A549 (cell line): ENCODE measurements at regions not wholly inside any gene's neighbourhood (a gene's known extent, or its start where the extent isn't known, plus 50 kb on each side); places are given as distances from the start of the nearest gene placed in this dataset.

Experiments
- ATAC-seq, 2 experiments: fragments of 200-7000 bp in 1 of 2; fragments of >200 bp in 1 of 2; cut with Nextera tagmentation in 1 of 2; cut with Tn5 transposase in 1 of 2; 3 replicates each; pipeline versions ENCODE4 v1.8.0 to v1.9.1; 2018 to 2020; ENCODE audit warnings: mild to moderate bottlenecking in 1 of 2, moderate library complexity in 1 of 2
- CTCF ChIA-PET: fragments of 300-600 bp; sonication (Branson Sonifier 250); formaldehyde crosslinking; extraction: SDS; loops from one replicate; lab custom pipeline; 2021; ENCODE audit warnings: antibody characterized with exemption, inconsistent platforms; lab: Yijun Ruan, JAX
- POLR2A ChIA-PET: fragments of 350-600 bp; formaldehyde crosslinking; extraction: SDS; loops from one replicate; lab custom pipeline; 2021; ENCODE audit warnings: antibody characterized with exemption, inconsistent platforms; lab: Yijun Ruan, JAX
- DNase-seq, 2 experiments: peaks; one replicate each; pipeline versions ENCODE4 v3.0.0 to v3.0.0-alpha.2; 2011 to 2016; ENCODE audit warnings: low read depth in 1 of 2, low spot score in 1 of 2
- FAIRE-seq: peaks from 2 replicates; lab custom pipeline; 2011; peaks lifted over from hg19 to GRCh38; lab: Jason Lieb, UNC
- H3K27ac ChIP-seq, 2 experiments: fragments of >200 bp; sonication (Bioruptor Twin); formaldehyde crosslinking; 3 replicates each; pipeline ENCODE4 v1.5.1; 2016 to 2017
- H3K4me1 ChIP-seq: fragments of >200 bp; sonication (Bioruptor Twin); formaldehyde crosslinking; 3 replicates; pipeline ENCODE4 v1.6.1; 2016
- H3K4me2 ChIP-seq: fragments of >200 bp; sonication (Bioruptor Twin); formaldehyde crosslinking; 3 replicates; pipeline ENCODE4 v1.6.1; 2016
- H3K4me3 ChIP-seq: fragments of >200 bp; sonication (Bioruptor Twin); formaldehyde crosslinking; 3 replicates; pipeline ENCODE4 v1.5.1; 2016
- H3K9me3 ChIP-seq: fragments of >200 bp; sonication (Bioruptor Twin); formaldehyde crosslinking; 3 replicates; pipeline ENCODE4 v1.6.1; 2016
- ATOH8 ChIP-seq: fragments of 250-450 bp; sonication (Bioruptor Pico); IDR thresholded peaks from 2 replicates; pipeline ENCODE4 v1.5.0; 2020; ENCODE audit warnings: low read depth, mild to moderate bottlenecking, moderate library complexity
- BCL3 ChIP-seq: fragments of >200 bp; sonication (Bioruptor Twin); formaldehyde crosslinking; IDR thresholded peaks from 3 replicates; pipeline ENCODE4 v1.6.1; 2016
- CEBPB ChIP-seq, 2 experiments: fragments of >200 bp in 1 of 2; sonication (Bioruptor Twin) in 1 of 2; formaldehyde crosslinking in 1 of 2; IDR thresholded peaks; 2 replicates each; pipeline ENCODE4 v1.6.1; 2012 to 2016
- CHD2 ChIP-seq: fragments of 150-350 bp; IDR thresholded peaks from 2 replicates; pipeline ENCODE4 v1.6.1; 2014; ENCODE audit warnings: low read length; ENCODE audit not compliant: partially characterized antibody
- CHD4 ChIP-seq: fragments of 200-600 bp; sonication (generic); IDR thresholded peaks from 2 replicates; pipeline ENCODE4 v1.6.1; 2016; ENCODE audit warnings: antibody characterized with exemption, mild to moderate bottlenecking, borderline replicate concordance
- EHMT2 ChIP-seq: fragments of 200-600 bp; sonication (generic); IDR thresholded peaks from 2 replicates; pipeline ENCODE4 v1.6.1; 2016; ENCODE audit warnings: antibody characterized with exemption, low read depth, mild to moderate bottlenecking, moderate library complexity
- HDAC2 ChIP-seq: fragments of 200-600 bp; sonication (generic); IDR thresholded peaks from 2 replicates; pipeline ENCODE4 v1.6.1; 2016
- HEYL ChIP-seq: fragments of 250-450 bp; sonication (Bioruptor Pico); IDR thresholded peaks from 2 replicates; pipeline ENCODE4 v1.8.0; 2021; ENCODE audit warnings: mild to moderate bottlenecking, moderate library complexity
- HMGXB4 ChIP-seq: fragments of 250-450 bp; sonication (Bioruptor Pico); IDR thresholded peaks from 2 replicates; pipeline ENCODE4 v1.5.0; 2021; ENCODE audit warnings: mild to moderate bottlenecking, moderate library complexity, borderline replicate concordance
- HOXA7 ChIP-seq: fragments of 250-450 bp; sonication (Bioruptor Pico); IDR thresholded peaks from 2 replicates; pipeline ENCODE4 v1.5.0; 2020; ENCODE audit warnings: mild to moderate bottlenecking, moderate library complexity
- HOXB13 ChIP-seq: fragments of 250-450 bp; sonication (Bioruptor Pico); IDR thresholded peaks from 2 replicates; pipeline ENCODE4 v1.5.0; 2020; ENCODE audit warnings: low read depth, mild to moderate bottlenecking, moderate library complexity
- JUNB ChIP-seq: fragments of >200 bp; sonication (Bioruptor Twin); formaldehyde crosslinking; IDR thresholded peaks from 2 replicates; pipeline ENCODE4 v1.6.1; 2016
- MAX ChIP-seq: IDR thresholded peaks from 2 replicates; pipeline ENCODE4 v1.6.1; 2012
- MAZ ChIP-seq: fragments of 150-350 bp; IDR thresholded peaks from 2 replicates; pipeline ENCODE4 v1.6.1; 2014; ENCODE audit warnings: antibody characterized with exemption, low read depth, low read length, borderline replicate concordance
- NFE2L2 ChIP-seq: fragments of 150-350 bp; conservative IDR thresholded peaks from 2 replicates; pipeline ENCODE4 v1.6.1; 2014; ENCODE audit warnings: low read length
- NR3C1 ChIP-seq: fragments of >200 bp; sonication (Bioruptor Twin); formaldehyde crosslinking; IDR thresholded peaks from 3 replicates; pipeline ENCODE4 v1.6.1; 2017
- PBX3 ChIP-seq: IDR thresholded peaks from 2 replicates; pipeline ENCODE4 v1.6.1; 2012
- RAD21 ChIP-seq, 2 experiments: fragments of >200 bp in 1 of 2; sonication (Bioruptor Twin) in 1 of 2; formaldehyde crosslinking in 1 of 2; IDR thresholded peaks in 1 of 2; conservative IDR thresholded peaks in 1 of 2; 2 replicates in 1 of 2; 3 replicates in 1 of 2; pipeline ENCODE4 v1.6.1; 2012 to 2018; ENCODE audit warnings: inconsistent platforms in 1 of 2
- REST ChIP-seq: fragments of 200-600 bp; sonication (generic); IDR thresholded peaks from 2 replicates; pipeline ENCODE4 v1.6.1; 2016; ENCODE audit warnings: antibody characterized with exemption, mild to moderate bottlenecking, moderate library complexity
- TP53 ChIP-seq: fragments of 250-450 bp; sonication (Bioruptor Pico); IDR thresholded peaks from 2 replicates; pipeline ENCODE4 v1.5.0; 2021; ENCODE audit warnings: mild to moderate bottlenecking, moderate library complexity
- USF2 ChIP-seq: fragments of 450-650 bp; IDR thresholded peaks from 2 replicates; pipeline ENCODE4 v1.6.1; 2014; ENCODE audit warnings: antibody characterized with exemption
- ZFP36 ChIP-seq: fragments of 450-650 bp; IDR thresholded peaks from 2 replicates; pipeline ENCODE4 v1.6.1; 2014; ENCODE audit warnings: borderline replicate concordance; ENCODE audit not compliant: partially characterized antibody
- ZNF302 ChIP-seq: fragments of 250-450 bp; sonication (Bioruptor Pico); IDR thresholded peaks from 2 replicates; pipeline ENCODE4 v1.9.0; 2021; ENCODE audit warnings: inconsistent platforms, mild to moderate bottlenecking, moderate library complexity
- ZSCAN20 ChIP-seq: fragments of 250-450 bp; sonication (Bioruptor Pico); IDR thresholded peaks from 2 replicates; pipeline ENCODE4 v1.8.0; 2022; ENCODE audit warnings: mild to moderate bottlenecking, moderate library complexity
- WGBS: methylation state at CpG from one replicate; pipeline ENCODE4 v1.1.6; 2017; ENCODE audit errors: missing lambda C conversion rate; 5-methylcytosine and 5-hydroxymethylcytosine counted together

GRCh38 chr2:120580709-120581108 is 155.0 kb upstream of the GLI2 start:
- ATAC-seq, result no peak
- H3K9me3 ChIP-seq, result no peaks in the 10 kb centered on the region; the same call in 2 of the 3 replicates
- TF ChIP-seq USF2 (no peak), RAD21 (conservative IDR thresholded peaks at IDR 0.05 in 1 of 2, IDR thresholded peaks at IDR 0.05 in 1 of 2) (no peak), HDAC2 (no peak), EHMT2 (no peak), MAX (no peak), JUNB (no peak), HOXB13 (CRISPR knock-in tag) (no peak), HMGXB4 (CRISPR knock-in tag) (no peak), ZSCAN20 (no peak)
- DNase-seq, result no peak
- no peaks in the 10 kb centered on the region for H3K4me1 ChIP-seq
- FAIRE-seq, result no peak
- 67% methylated on average over 18 of the region's 18 CpGs for WGBS
- no peak overlapping the region for H3K4me2 ChIP-seq
- ChIA-PET CTCF (interaction anchor here (1.0 to 2.0 kb wide), 4 partner anchors 9 to 267 kb away, joined by 3 to 10 read pairs (median 4); no protein-coding TSS in a partner anchor), POLR2A (no interaction called here)
- H3K27ac ChIP-seq, result no peak overlapping the region
- no peak overlapping the region for H3K4me3 ChIP-seq

GRCh38 chr2:120583121-120583520 is 152.5 kb upstream of the GLI2 start:
- FAIRE-seq, result no peak
- TF ChIP-seq CHD2 (no peak), CEBPB (IDR thresholded peaks at IDR 0.05) (no peak), CHD4 (no peak), ZNF302 (no peak), JUNB (no peak), PBX3 (no peak), NR3C1 (no peak), ZFP36 (no peak), MAZ (no peak), HOXA7 (CRISPR knock-in tag) (no peak), TP53 (no peak), BCL3 (no peak), ZSCAN20 (no peak), REST (no peak), ATOH8 (CRISPR knock-in tag) (no peak), USF2 (no peak), HEYL (no peak), NFE2L2 (no peak)
- H3K4me3 ChIP-seq, result no peak overlapping the region
- WGBS, result 51% methylated on average over 5 of the region's 5 CpGs
- CTCF ChIA-PET, result interaction anchor here (1.1 to 1.4 kb wide), 2 partner anchors 9 to 31 kb away, joined by 3 to 4 read pairs; no protein-coding TSS in a partner anchor
- H3K9me3 ChIP-seq, result no peaks in the 10 kb centered on the region; the same call in 2 of the 3 replicates
- no peaks in the 10 kb centered on the region for H3K4me1 ChIP-seq
- POLR2A ChIA-PET, result no interaction called here
- no peak for DNase-seq
- H3K27ac ChIP-seq, result no peak overlapping the region
- ATAC-seq, result no peak
- no peak overlapping the region for H3K4me2 ChIP-seq
